K562 (cell line): ENCODE measurements at regions not wholly inside any gene's neighbourhood (a gene's known extent, or its start where the extent isn't known, plus 50 kb on each side); places are given as distances from the start of the nearest gene placed in this dataset.

Experiments used
- ATAC-seq: fragments of 200-7000 bp; cut with Tn5 transposase; 3 replicates; pipeline ENCODE4 v1.9.1; 2020; ENCODE audit warnings: moderate library complexity
- BruUV-seq: library from RNA; stranded (reverse); fragments of 400-500 nt; replicated peaks from 2 replicates; lab custom pipeline; 2021; lab: Mats Ljungman, UMichigan
- CTCF ChIA-PET: fragments of 300-600 bp; formaldehyde crosslinking; extraction: SDS; loops from one replicate; lab custom pipeline; 2021; ENCODE audit warnings: low intra/inter-chr PET ratio; lab: Yijun Ruan, JAX
- POLR2A ChIA-PET: fragments of 300-600, 350-650 bp; sonication (Branson Sonifier 250); formaldehyde crosslinking; extraction: SDS; loops from one replicate; lab custom pipeline; 2021; ENCODE audit warnings: antibody characterized with exemption, inconsistent platforms; lab: Yijun Ruan, JAX
- DNase-seq, 4 experiments: peaks; one replicate each; pipeline versions ENCODE4 v3.0.0 to v3.0.0-alpha.2; 2011 to 2018; ENCODE audit warnings: low spot score in 3 of 4, mixed read lengths in 3 of 4; ENCODE audit errors: extremely low read depth in 1 of 4
- FAIRE-seq: peaks from 2 replicates; lab custom pipeline; 2011; peaks lifted over from hg19 to GRCh38; lab: Jason Lieb, UNC
- H2AFZ ChIP-seq: 2 replicates; pipeline ENCODE4 v1.6.0; 2011; ENCODE audit warnings: low read depth, low read length, control low read depth, inconsistent platforms
- H3K27ac ChIP-seq: fragments of 200-600 bp; 3 replicates; pipeline ENCODE4 v1.8.0; 2011; ENCODE audit warnings: low read depth, mild to moderate bottlenecking, control low read depth, inconsistent platforms, low read length, moderate library complexity, mixed read lengths; ENCODE audit errors: extremely low read depth
- H3K27me3 ChIP-seq, 2 experiments: fragments of 300-600 bp in 1 of 2; 2 replicates in 1 of 2; 3 replicates in 1 of 2; pipeline versions ENCODE4 v1.6.0 to v1.8.0; 2011; ENCODE audit warnings: inconsistent platforms in 2 of 2, low read length in 2 of 2, mild to moderate bottlenecking in 1 of 2, mixed read lengths in 1 of 2, moderate library complexity in 1 of 2; ENCODE audit not compliant: control insufficient read depth in 2 of 2, insufficient read depth in 2 of 2
- H3K36me3 ChIP-seq: fragments of 300-600 bp; 3 replicates; pipeline ENCODE4 v1.8.0; 2011; ENCODE audit warnings: mild to moderate bottlenecking, low read length, inconsistent platforms; ENCODE audit not compliant: control insufficient read depth, insufficient read depth
- H3K4me1 ChIP-seq, 2 experiments: fragments of 200-600 bp in 1 of 2; replicated peaks in 1 of 2; 2 replicates in 1 of 2; 3 replicates in 1 of 2; pipeline versions ENCODE4 v1.5.1 to v1.8.0; 2011; ENCODE audit warnings: inconsistent platforms in 2 of 2, low read length in 2 of 2, mild to moderate bottlenecking in 1 of 2, mixed read lengths in 1 of 2, moderate library complexity in 1 of 2; ENCODE audit not compliant: control insufficient read depth in 2 of 2, insufficient read depth in 2 of 2
- H3K4me2 ChIP-seq: 2 replicates; pipeline ENCODE4 v1.6.1; 2011; ENCODE audit warnings: low read length, control low read depth, inconsistent platforms, mixed read lengths; ENCODE audit not compliant: insufficient read depth
- H3K4me3 ChIP-seq: fragments of 200-600 bp; sonication (generic), shearing (Covaris generic); 2 replicates; pipeline ENCODE4 v1.5.1; 2016; ENCODE audit warnings: control low read depth, inconsistent platforms
- H3K79me2 ChIP-seq: fragments of 200-600 bp; 3 replicates; pipeline ENCODE4 v1.8.0; 2011; ENCODE audit warnings: low read length, inconsistent platforms; ENCODE audit not compliant: control insufficient read depth, insufficient read depth
- H3K9ac ChIP-seq, 2 experiments: 2 replicates each; pipeline versions ENCODE4 v1.6.0 to v1.6.1; 2011; ENCODE audit warnings: low read depth in 2 of 2, low read length in 2 of 2, control low read depth in 1 of 2, inconsistent platforms in 1 of 2, mild to moderate bottlenecking in 1 of 2, mixed read lengths in 1 of 2; ENCODE audit not compliant: insufficient read depth in 1 of 2
- H3K9me1 ChIP-seq: one replicate; pipeline ENCODE4 v1.6.0; 2011; ENCODE audit warnings: inconsistent platforms, mild to moderate bottlenecking, low read length, moderate library complexity; ENCODE audit not compliant: control insufficient read depth, insufficient read depth
- H3K9me3 ChIP-seq: replicated peaks from 2 replicates; pipeline ENCODE4 v1.5.1; 2011; ENCODE audit warnings: low read depth, low read length, inconsistent platforms; ENCODE audit not compliant: control insufficient read depth, insufficient read depth
- H4K20me1 ChIP-seq: replicated peaks from 2 replicates; pipeline ENCODE4 v1.6.1; 2011; ENCODE audit warnings: low read length, inconsistent platforms, mixed read lengths; ENCODE audit not compliant: control insufficient read depth, insufficient read depth
- COPS2 ChIP-seq: fragments of 450-650 bp; conservative IDR thresholded peaks from 2 replicates; pipeline ENCODE4 v1.6.1; 2016; ENCODE audit warnings: mild to moderate bottlenecking, moderate library complexity
- CTBP1 ChIP-seq: fragments of 450-650 bp; IDR thresholded peaks from 2 replicates; pipeline ENCODE4 v1.6.1; 2016; ENCODE audit warnings: borderline replicate concordance
- ELF4 ChIP-seq: fragments of 450-650 bp; formaldehyde crosslinking; IDR thresholded peaks from 2 replicates; pipeline ENCODE4 v1.4.0; 2022; ENCODE audit warnings: missing genetic modification characterization
- ETS1 ChIP-seq: conservative IDR thresholded peaks from 2 replicates; pipeline ENCODE4 v1.6.1; 2011; ENCODE audit warnings: low read depth, mild to moderate bottlenecking, low read length; ENCODE audit not compliant: control insufficient read depth
- KLF1 ChIP-seq: fragments of 450-650 bp; IDR thresholded peaks from 2 replicates; pipeline ENCODE4 v1.6.1; 2016; ENCODE audit warnings: missing genetic modification characterization, missing compliant biosample characterization
- KLF6 ChIP-seq: fragments of 250-450 bp; sonication (Bioruptor Pico); IDR thresholded peaks from 2 replicates; pipeline ENCODE4 v1.4.0; 2020; ENCODE audit warnings: mild to moderate bottlenecking, moderate library complexity, borderline replicate concordance
- MTA3 ChIP-seq: fragments of 450-650 bp; formaldehyde crosslinking; IDR thresholded peaks from 2 replicates; pipeline ENCODE4 v1.6.1; 2017; ENCODE audit warnings: mild to moderate bottlenecking, borderline replicate concordance
- POLR2B ChIP-seq: fragments of 450-650 bp; IDR thresholded peaks from 2 replicates; pipeline ENCODE4 v1.6.1; 2018; ENCODE audit warnings: low read depth; ENCODE audit not compliant: partially characterized antibody
- SREBF2 ChIP-seq: sonication (generic); formaldehyde crosslinking; IDR thresholded peaks from 2 replicates; pipeline ENCODE4 v1.4.0; 2020; ENCODE audit warnings: mild to moderate bottlenecking, missing genetic modification reagents
- U2AF1 ChIP-seq: fragments of 200-400 bp; formaldehyde crosslinking; optimal IDR thresholded peaks from 2 replicates; pipeline ENCODE3; 2017; ENCODE audit warnings: mild to moderate bottlenecking, low read depth, low read length, moderate library complexity
- ZNF592 ChIP-seq: fragments of 450-650 bp; IDR thresholded peaks from 2 replicates; pipeline ENCODE4 v1.6.1; 2017; ENCODE audit warnings: antibody characterized with exemption, mild to moderate bottlenecking
- ZNF740 ChIP-seq, 3 experiments: fragments of 200-800 bp in 1 of 3; sonication (Bioruptor generic) in 1 of 3; sonication (generic) in 1 of 3; formaldehyde crosslinking in 1 of 3; IDR thresholded peaks; 2 replicates each; pipeline versions ENCODE4 v1.6.1 to v1.8.0; 2016 to 2022; ENCODE audit warnings: mild to moderate bottlenecking in 2 of 3, missing compliant biosample characterization in 2 of 3, missing genetic modification characterization in 2 of 3, missing genetic modification reagents in 1 of 3
- WGBS: fragments of 100-300 bp; shearing (Covaris generic); methylation state at CpG from one replicate; pipeline ENCODE4 v1.1.6; 2016; ENCODE audit warnings: low coverage, mixed read lengths; ENCODE audit not compliant: insufficient coverage; ENCODE audit errors: missing lambda C conversion rate; 5-methylcytosine and 5-hydroxymethylcytosine counted together
- in situ Hi-C: fragments of 300-500 bp; cut with MboI; formaldehyde crosslinking; loops from 4 replicates; pipeline ENCODE4 v1.15.0; 2018; ENCODE audit warnings: inconsistent platforms, mixed read lengths
- intact Hi-C: fragments of 100-400 bp; cut with micrococcal nuclease; formaldehyde crosslinking; loops from 2 replicates; pipeline ENCODE4 v1.14.2; 2022

- FAIRE-seq (no peak), ATAC-seq (no peak), DNase-seq (no peak)
- H3K79me2 ChIP-seq = no peaks in the 10 kb centered on the region
- POLR2A ChIA-PET = no interaction called here
- no peak for TF ChIP-seq KLF6 (CRISPR knock-in tag)
- TF ChIP-seq ZNF740 (CRISPR knock-in tag; IDR thresholded peaks at IDR 0.05) = no peak
- TF ChIP-seq ZNF740 (tag; IDR thresholded peaks at IDR 0.05) = no peak
- no peak for TF ChIP-seq ZNF592
- TF ChIP-seq ELF4 (CRISPR knock-in tag) = no peak
- no peak for TF ChIP-seq KLF1 (tag)
- TF ChIP-seq COPS2 = no peak
- TF ChIP-seq CTBP1 = no peak
- no peak for TF ChIP-seq POLR2B
- TF ChIP-seq U2AF1 = no peak
- no peak for TF ChIP-seq ETS1
- no peak for TF ChIP-seq MTA3
- no peak for TF ChIP-seq SREBF2
- H3K4me3 ChIP-seq = no peak overlapping the region
- no peak overlapping the region for H3K4me2 ChIP-seq
- no peaks in the 10 kb centered on the region for H3K9me1 ChIP-seq
- no peak overlapping the region for H2AFZ ChIP-seq
- in situ Hi-C loops (no loop called here), intact Hi-C loops (no loop called here)
- H3K9ac ChIP-seq = no peak overlapping the region
- H3K27me3 ChIP-seq = no peaks in the 10 kb centered on the region
- WGBS = 0% methylated on average over 3 of the region's 3 CpGs
- H3K4me1 ChIP-seq = no peaks in the 10 kb centered on the region
- CTCF ChIA-PET = no interaction called here
- no peaks in the 10 kb centered on the region for H4K20me1 ChIP-seq
- H3K27ac ChIP-seq = no peak overlapping the region
- BruUV-seq = no TSS peak
- H3K9me3 ChIP-seq = no peaks in the 10 kb centered on the region
- no peaks in the 10 kb centered on the region for H3K36me3 ChIP-seq
These were observed 409.0 kb upstream of the POU3F3 start for GRCh38 chr2:104444889-104445288.
